ENCODE measurements at regions not wholly inside any gene's neighbourhood (a gene's known extent, or its start where the extent isn't known, plus 50 kb on each side); places are given as distances from the start of the nearest gene placed in this dataset.
"Not testable (repeated sequence)": the region's sequence is repeated elsewhere in the genome, so short reads cannot be mapped to it uniquely, and the experiment has no call there.

DNA sequence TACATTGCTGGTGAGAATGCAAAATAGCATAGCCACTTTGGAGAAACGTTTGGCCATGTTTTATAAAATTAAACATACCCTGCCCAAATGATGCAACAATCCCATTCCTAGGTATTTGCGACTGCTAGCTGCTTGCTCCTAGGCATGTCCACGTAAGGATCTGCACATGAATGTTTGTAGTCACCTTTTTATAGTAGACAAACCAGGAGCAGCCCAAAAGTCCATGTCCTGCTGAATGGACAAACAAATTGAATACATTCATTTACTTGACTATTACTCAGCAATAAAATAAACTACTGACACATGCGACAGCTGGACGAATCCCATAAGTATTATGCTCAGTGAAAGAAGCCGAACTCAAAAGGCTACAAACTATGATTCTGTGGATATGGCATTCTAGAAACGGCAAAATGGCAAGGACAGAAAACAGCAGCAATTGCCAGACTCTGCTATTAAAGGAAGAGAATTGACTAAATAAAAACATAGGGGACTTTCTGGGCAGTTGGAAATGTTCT lies 161.9 kb upstream of the GALNT2 start:
- Histone ChIP-seq H3K9ac (ENCODE audit: insufficient read length, low read depth) (no peak overlapping the region), H3K27me3 (ENCODE audit: insufficient read depth, insufficient read length) (no peaks in the 10 kb centered on the region), H3K9me3 (ENCODE audit: insufficient read depth, low read length) (no peaks in the 10 kb centered on the region; the same call in 1 of the 2 replicates), H3K4me1 (ENCODE audit: insufficient read depth, insufficient read length) (no peaks in the 10 kb centered on the region), H3K4me3 (ENCODE audit: insufficient read length, low read depth) (no peak overlapping the region), H3K36me3 (ENCODE audit: insufficient read depth, insufficient read length, low read length) (no peaks in the 10 kb centered on the region)
- no peak for DNase-seq (ENCODE audit: low read depth, low spot score)
- TF ChIP-seq YY1 (IDR thresholded peaks at IDR 0.05; ENCODE audit: insufficient read depth, insufficient read length) (no peak), ZNF274 (IDR thresholded peaks at IDR 0.05; ENCODE audit: low read depth, low read length) (no peak), SUZ12 (IDR thresholded peaks at IDR 0.05; ENCODE audit: extremely low read depth, insufficient read depth, insufficient read length) (no peak)

- H3K9me3 ChIP-seq (ENCODE audit: insufficient read depth, low read length): no peaks in the 10 kb centered on the region; the same call in 1 of the 2 replicates
- TF ChIP-seq SUZ12 (IDR thresholded peaks at IDR 0.05; ENCODE audit: extremely low read depth, insufficient read depth, insufficient read length): no peak
- TF ChIP-seq YY1 (IDR thresholded peaks at IDR 0.05; ENCODE audit: insufficient read depth, insufficient read length): no peak
- TF ChIP-seq ZNF274 (IDR thresholded peaks at IDR 0.05; ENCODE audit: low read depth, low read length): no peak
- no peak overlapping the region for H3K4me3 ChIP-seq (ENCODE audit: insufficient read length, low read depth)
- no peaks in the 10 kb centered on the region for H3K36me3 ChIP-seq (ENCODE audit: insufficient read depth, insufficient read length, low read length)
- no peak for DNase-seq (ENCODE audit: low read depth, low spot score)
- no peaks in the 10 kb centered on the region for H3K27me3 ChIP-seq (ENCODE audit: insufficient read depth, insufficient read length)
- no peaks in the 10 kb centered on the region for H3K4me1 ChIP-seq (ENCODE audit: insufficient read depth, insufficient read length)
- no peak overlapping the region for H3K9ac ChIP-seq (ENCODE audit: insufficient read length, low read depth)
These were observed 161.4 kb upstream of the GALNT2 start for GRCh38 chr1:229905652-229906051.

- no peak overlapping the region for H3K4me3 ChIP-seq (ENCODE audit: insufficient read length, low read depth)
- H3K4me1 ChIP-seq (ENCODE audit: insufficient read depth, insufficient read length): no peaks in the 10 kb centered on the region
- no peak for DNase-seq (ENCODE audit: low read depth, low spot score)
- H3K9me3 ChIP-seq (ENCODE audit: insufficient read depth, low read length): no peaks in the 10 kb centered on the region
- H3K9ac ChIP-seq (ENCODE audit: insufficient read length, low read depth): no peak overlapping the region
- H3K36me3 ChIP-seq (ENCODE audit: insufficient read depth, insufficient read length, low read length): no peaks in the 10 kb centered on the region
- no peak for TF ChIP-seq ZNF274 (IDR thresholded peaks at IDR 0.05; ENCODE audit: low read depth, low read length)
- TF ChIP-seq YY1 (IDR thresholded peaks at IDR 0.05; ENCODE audit: insufficient read depth, insufficient read length): no peak
- no peak for TF ChIP-seq SUZ12 (IDR thresholded peaks at IDR 0.05; ENCODE audit: extremely low read depth, insufficient read depth, insufficient read length)
- H3K27me3 ChIP-seq (ENCODE audit: insufficient read depth, insufficient read length): no peaks in the 10 kb centered on the region
These were observed 159.0 kb upstream of the GALNT2 start for GRCh38 chr1:229907884-229908638.

- H3K27me3 ChIP-seq (ENCODE audit: insufficient read depth, insufficient read length): no peaks in the 10 kb centered on the region
- no peaks in the 10 kb centered on the region for H3K36me3 ChIP-seq (ENCODE audit: insufficient read depth, insufficient read length, low read length)
- TF ChIP-seq YY1 (IDR thresholded peaks at IDR 0.05; ENCODE audit: insufficient read depth, insufficient read length) (no peak), ZNF274 (IDR thresholded peaks at IDR 0.05; ENCODE audit: low read depth, low read length) (no peak), SUZ12 (IDR thresholded peaks at IDR 0.05; ENCODE audit: extremely low read depth, insufficient read depth, insufficient read length) (no peak)
- H3K9me3 ChIP-seq (ENCODE audit: insufficient read depth, low read length): no peaks in the 10 kb centered on the region
- no peak for DNase-seq (ENCODE audit: low read depth, low spot score)
- no peaks in the 10 kb centered on the region for H3K4me1 ChIP-seq (ENCODE audit: insufficient read depth, insufficient read length)
- H3K9ac ChIP-seq (ENCODE audit: insufficient read length, low read depth): no peak overlapping the region
- no peak overlapping the region for H3K4me3 ChIP-seq (ENCODE audit: insufficient read length, low read depth)
These were observed 158.3 kb upstream of the GALNT2 start for GRCh38 chr1:229908689-229909088.

- Histone ChIP-seq H3K4me3 (ENCODE audit: insufficient read length, low read depth) (no peak overlapping the region), H3K9ac (ENCODE audit: insufficient read length, low read depth) (no peak overlapping the region), H3K36me3 (ENCODE audit: insufficient read depth, insufficient read length, low read length) (no peaks in the 10 kb centered on the region), H3K4me1 (ENCODE audit: insufficient read depth, insufficient read length) (no peaks in the 10 kb centered on the region), H3K27me3 (ENCODE audit: insufficient read depth, insufficient read length) (no peaks in the 10 kb centered on the region), H3K9me3 (ENCODE audit: insufficient read depth, low read length) (no peaks in the 10 kb centered on the region)
- DNase-seq (ENCODE audit: low read depth, low spot score): no peak
- TF ChIP-seq ZNF274 (IDR thresholded peaks at IDR 0.05; ENCODE audit: low read depth, low read length) (no peak), YY1 (IDR thresholded peaks at IDR 0.05; ENCODE audit: insufficient read depth, insufficient read length) (no peak), SUZ12 (IDR thresholded peaks at IDR 0.05; ENCODE audit: extremely low read depth, insufficient read depth, insufficient read length) (no peak)
These were observed 153.5 kb upstream of the GALNT2 start for GRCh38 chr1:229913489-229913888.

- not testable (repeated sequence) for H3K9ac ChIP-seq (ENCODE audit: insufficient read length, low read depth); H3K36me3 ChIP-seq (ENCODE audit: insufficient read depth, insufficient read length, low read length); H3K4me1 ChIP-seq (ENCODE audit: insufficient read depth, insufficient read length); DNase-seq (ENCODE audit: low read depth, low spot score); H3K9me3 ChIP-seq (ENCODE audit: insufficient read depth, low read length); H3K27me3 ChIP-seq (ENCODE audit: insufficient read depth, insufficient read length); H3K4me3 ChIP-seq (ENCODE audit: insufficient read length, low read depth)
These were observed 147.6 kb upstream of the GALNT2 start for GRCh38 chr1:229919488-229919887.

GRCh38 chr1:229920683-229921082 lies 146.4 kb upstream of the GALNT2 start:
- DNase-seq (ENCODE audit: low read depth, low spot score): no peak
- H3K4me1 ChIP-seq (ENCODE audit: insufficient read depth, insufficient read length): no peaks in the 10 kb centered on the region
- H3K9ac ChIP-seq (ENCODE audit: insufficient read length, low read depth): no peak overlapping the region
- no peaks in the 10 kb centered on the region for H3K9me3 ChIP-seq (ENCODE audit: insufficient read depth, low read length)
- TF ChIP-seq ZNF274 (IDR thresholded peaks at IDR 0.05; ENCODE audit: low read depth, low read length) (no peak), YY1 (IDR thresholded peaks at IDR 0.05; ENCODE audit: insufficient read depth, insufficient read length) (no peak), SUZ12 (IDR thresholded peaks at IDR 0.05; ENCODE audit: extremely low read depth, insufficient read depth, insufficient read length) (no peak)
- no peaks in the 10 kb centered on the region for H3K27me3 ChIP-seq (ENCODE audit: insufficient read depth, insufficient read length)
- H3K36me3 ChIP-seq (ENCODE audit: insufficient read depth, insufficient read length, low read length): no peaks in the 10 kb centered on the region
- H3K4me3 ChIP-seq (ENCODE audit: insufficient read length, low read depth): no peak overlapping the region

Measured in NT2/D1 (cell line).